BJ (cell line): ENCODE measurements at regions not wholly inside any gene's neighbourhood (a gene's known extent, or its start where the extent isn't known, plus 50 kb on each side); places are given as distances from the start of the nearest gene placed in this dataset.

Source experiments
- CTCF ChIA-PET: fragments of 350-600 bp; formaldehyde crosslinking; extraction: SDS; loops from one replicate; lab custom pipeline; 2021; ENCODE audit warnings: antibody characterized with exemption, inconsistent platforms; lab: Yijun Ruan, JAX
- POLR2A ChIA-PET: fragments of 300-600 bp; sonication (Branson Sonifier 250); formaldehyde crosslinking; extraction: SDS; loops from one replicate; lab custom pipeline; 2021; ENCODE audit warnings: antibody characterized with exemption; lab: Charles Lee
- DNase-seq: peaks from one replicate; pipeline ENCODE4 v3.0.0-alpha.2; 2011; ENCODE audit warnings: low read depth
- H3K27me3 ChIP-seq: 2 replicates; pipeline ENCODE4 v1.6.0; 2011; ENCODE audit warnings: low read length; ENCODE audit not compliant: control insufficient read depth, insufficient read depth
- H3K36me3 ChIP-seq: 2 replicates; pipeline ENCODE4 v1.5.1; 2011; ENCODE audit warnings: low read length; ENCODE audit not compliant: control insufficient read depth, insufficient read depth
- H3K4me3 ChIP-seq: 2 replicates; pipeline ENCODE4 v1.5.1; 2011; ENCODE audit warnings: low read depth, mild to moderate bottlenecking, control low read depth, low read length
- CTCF ChIP-seq: IDR thresholded peaks from 2 replicates; pipeline ENCODE4 v1.5.1; 2011; ENCODE audit warnings: low read depth, mild to moderate bottlenecking, control low read depth, inconsistent platforms, low read length, moderate library complexity; ENCODE audit not compliant: insufficient read depth

- DNase-seq: no peak
- no peak overlapping the region for H3K4me3 ChIP-seq
- no peaks in the 10 kb centered on the region; the same call in none of the 2 replicates for H3K27me3 ChIP-seq
- ChIA-PET POLR2A (no interaction called here), CTCF (interaction anchor here (1.0 to 1.7 kb wide), 2 partner anchors 14 to 18 kb away, joined by 5 read pairs; no protein-coding TSS in a partner anchor)
- H3K36me3 ChIP-seq: no peaks in the 10 kb centered on the region
- TF ChIP-seq CTCF: no peak
Measured at GRCh38 chr3:59593380-59593779, 543.6 kb upstream of the CFAP20DC start.

GRCh38 chr3:59580996-59581395 lies 531.2 kb upstream of the CFAP20DC start:
- no peak for TF ChIP-seq CTCF
- no peaks in the 10 kb centered on the region for H3K36me3 ChIP-seq
- ChIA-PET CTCF (interaction anchor here (0.6 to 1.3 kb wide), 2 partner anchors 9 to 675 kb away, joined by 3 to 7 read pairs; no protein-coding TSS in a partner anchor), POLR2A (no interaction called here)
- no peak overlapping the region for H3K4me3 ChIP-seq
- no peaks in the 10 kb centered on the region for H3K27me3 ChIP-seq
- DNase-seq: no peak

- DNase-seq: no peak
- no peaks in the 10 kb centered on the region for H3K27me3 ChIP-seq
- ChIA-PET POLR2A (no interaction called here), CTCF (interaction anchor here (1.3 kb wide), 1 partner anchor 9 kb away, joined by 7 read pairs; no protein-coding TSS in a partner anchor)
- TF ChIP-seq CTCF: no peak
- H3K36me3 ChIP-seq: no peaks in the 10 kb centered on the region
- no peak overlapping the region for H3K4me3 ChIP-seq
Measured at GRCh38 chr3:59580499-59580898, 530.7 kb upstream of the CFAP20DC start.

GRCh38 chr3:59578129-59578528 lies 528.3 kb upstream of the CFAP20DC start:
- no peaks in the 10 kb centered on the region for H3K36me3 ChIP-seq
- ChIA-PET CTCF (interaction anchor here (0.8 to 5.1 kb wide), 4 partner anchors 232 to 280 kb away, joined by 3 to 56 read pairs (median 4); no protein-coding TSS in a partner anchor), POLR2A (no interaction called here)
- TF ChIP-seq CTCF: no peak
- no peak overlapping the region for H3K4me3 ChIP-seq
- no peak for DNase-seq
- no peaks in the 10 kb centered on the region for H3K27me3 ChIP-seq

- Histone ChIP-seq H3K36me3 (no peaks in the 10 kb centered on the region), H3K27me3 (no peaks in the 10 kb centered on the region), H3K4me3 (no peak overlapping the region)
- no peak for TF ChIP-seq CTCF
- POLR2A ChIA-PET: interaction anchor here (0.5 kb wide), 1 partner anchor 373 kb away, joined by 6 read pairs; no protein-coding TSS in a partner anchor
- CTCF ChIA-PET: interaction anchor here (2.0 to 5.1 kb wide), 7 partner anchors 10 to 285 kb away, joined by 5 to 56 read pairs (median 8); no protein-coding TSS in a partner anchor
- DNase-seq: no peak
Measured at GRCh38 chr3:59576606-59577005, 526.8 kb upstream of the CFAP20DC start.
